ENCODE measurements at regions not wholly inside any gene's neighbourhood (a gene's known extent, or its start where the extent isn't known, plus 50 kb on each side); places are given as distances from the start of the nearest gene placed in this dataset.

DNA sequence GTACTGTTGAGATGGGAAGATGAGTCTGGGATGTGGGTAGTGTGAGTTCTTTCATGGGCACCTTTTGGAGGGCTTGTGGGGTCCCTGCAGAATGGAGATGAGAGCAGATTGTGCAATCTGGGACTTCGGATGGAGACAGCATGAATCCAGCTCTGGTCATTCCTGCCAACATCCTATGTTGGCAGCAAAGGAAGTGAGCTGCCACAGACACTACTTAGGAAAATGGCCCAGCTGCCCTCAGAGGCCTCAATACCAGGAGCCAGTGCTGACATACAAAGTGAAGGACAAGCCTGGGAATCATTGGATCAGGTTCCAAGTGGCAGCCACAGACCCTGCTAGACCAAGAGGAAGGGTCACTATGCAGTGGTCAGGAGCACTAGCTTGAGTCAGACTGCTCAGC, 402.8 kb downstream of the CDK5RAP2 start:
- no peaks in the 10 kb centered on the region for H3K4me1 ChIP-seq (ENCODE audit: insufficient read depth, low read length, severe bottlenecking)
- no peak for TF ChIP-seq CTCF (IDR thresholded peaks at IDR 0.05; ENCODE audit: low read length)
- no peak for TF ChIP-seq EZH2 (IDR thresholded peaks at IDR 0.05; ENCODE audit: borderline replicate concordance, low read length)
- no peaks in the 10 kb centered on the region for H3K36me3 ChIP-seq (ENCODE audit: insufficient read depth, low read length)
- H3K79me2 ChIP-seq (ENCODE audit: insufficient read depth, low read length) = no peaks in the 10 kb centered on the region
- no peaks in the 10 kb centered on the region for H4K20me1 ChIP-seq (ENCODE audit: insufficient read depth, low read length)
- H3K9ac ChIP-seq (ENCODE audit: low read length) = no peak overlapping the region
- no peaks in the 10 kb centered on the region for H3K9me3 ChIP-seq (ENCODE audit: low read length)
- H3K4me3 ChIP-seq (ENCODE audit: low read depth, low read length, poor library complexity, severe bottlenecking) = no peak overlapping the region
- no peaks in the 10 kb centered on the region for H3K9me2 ChIP-seq (ENCODE audit: low read depth, low read length)
- H3K27me3 ChIP-seq (ENCODE audit: insufficient read depth, low read length) = no peaks in the 10 kb centered on the region
- no peaks in the 10 kb centered on the region for H3F3A ChIP-seq (ENCODE audit: insufficient read depth, low read length)
- no peak overlapping the region for H2AFZ ChIP-seq (ENCODE audit: low read length)
- no peak overlapping the region for H3K4me2 ChIP-seq (ENCODE audit: low read length)
- no peak overlapping the region for H3K27ac ChIP-seq (ENCODE audit: low read depth, low read length, poor library complexity, severe bottlenecking)

GRCh38 chr9:120175031-120175430, 404.9 kb downstream of the CDK5RAP2 start:
- no peaks in the 10 kb centered on the region for H3K27me3 ChIP-seq (ENCODE audit: insufficient read depth, low read length)
- no peak overlapping the region for H3K4me2 ChIP-seq (ENCODE audit: low read length)
- no peaks in the 10 kb centered on the region for H3K9me2 ChIP-seq (ENCODE audit: low read depth, low read length)

DNA sequence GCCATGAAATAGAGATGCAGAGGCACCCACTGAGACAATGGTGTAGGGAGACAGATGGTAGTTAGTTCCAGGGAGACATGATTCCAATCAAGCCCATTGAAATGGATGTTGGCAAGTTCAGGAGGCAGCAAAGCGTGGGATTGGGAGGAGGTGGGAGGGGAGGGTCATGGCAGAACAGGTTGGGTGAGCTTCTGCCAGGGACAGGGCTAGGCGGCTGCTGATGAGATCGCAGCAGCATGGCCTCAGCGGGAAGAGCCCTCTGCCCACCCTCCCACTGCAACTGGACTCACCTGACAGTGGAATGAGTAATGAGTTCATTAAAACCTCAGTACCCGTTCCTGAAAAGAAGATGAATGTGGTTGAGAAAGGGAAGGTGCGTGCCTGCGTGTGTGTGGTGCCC, 418.2 kb downstream of the CDK5RAP2 start:
- no peak overlapping the region for H3K9ac ChIP-seq (ENCODE audit: low read length)
- no peaks in the 10 kb centered on the region for H3K36me3 ChIP-seq (ENCODE audit: insufficient read depth, low read length)
- H3K4me1 ChIP-seq (ENCODE audit: insufficient read depth, low read length, severe bottlenecking) = no peaks in the 10 kb centered on the region
- no peak overlapping the region for H3K4me2 ChIP-seq (ENCODE audit: low read length)
- no peaks in the 10 kb centered on the region for H3K9me2 ChIP-seq (ENCODE audit: low read depth, low read length)
- H4K20me1 ChIP-seq (ENCODE audit: insufficient read depth, low read length) = no peaks in the 10 kb centered on the region
- no peaks in the 10 kb centered on the region for H3K27me3 ChIP-seq (ENCODE audit: insufficient read depth, low read length)
- no peak for TF ChIP-seq EZH2 (IDR thresholded peaks at IDR 0.05; ENCODE audit: borderline replicate concordance, low read length)
- no peak for TF ChIP-seq CTCF (IDR thresholded peaks at IDR 0.05; ENCODE audit: low read length)
- no peak overlapping the region for H3K27ac ChIP-seq (ENCODE audit: low read depth, low read length, poor library complexity, severe bottlenecking)
- no peaks in the 10 kb centered on the region for H3K79me2 ChIP-seq (ENCODE audit: insufficient read depth, low read length)
- no peaks in the 10 kb centered on the region for H3F3A ChIP-seq (ENCODE audit: insufficient read depth, low read length)
- no peak overlapping the region for H3K4me3 ChIP-seq (ENCODE audit: low read depth, low read length, poor library complexity, severe bottlenecking)
- H2AFZ ChIP-seq (ENCODE audit: low read length) = no peak overlapping the region
- H3K9me3 ChIP-seq (ENCODE audit: low read length) = no peaks in the 10 kb centered on the region

More at GRCh38 chr9:120175031-120175430, 404.9 kb downstream of the CDK5RAP2 start:
- H3K4me3 ChIP-seq (ENCODE audit: low read depth, low read length, poor library complexity, severe bottlenecking) = no peak overlapping the region
- H3K36me3 ChIP-seq (ENCODE audit: insufficient read depth, low read length) = no peaks in the 10 kb centered on the region
- no peak overlapping the region for H3K27ac ChIP-seq (ENCODE audit: low read depth, low read length, poor library complexity, severe bottlenecking)
- no peaks in the 10 kb centered on the region for H3K9me3 ChIP-seq (ENCODE audit: low read length)
- H3K9ac ChIP-seq (ENCODE audit: low read length) = no peak overlapping the region
- no peak overlapping the region for H2AFZ ChIP-seq (ENCODE audit: low read length)
- H4K20me1 ChIP-seq (ENCODE audit: insufficient read depth, low read length) = no peaks in the 10 kb centered on the region
- H3K4me1 ChIP-seq (ENCODE audit: insufficient read depth, low read length, severe bottlenecking) = no peaks in the 10 kb centered on the region
- H3K79me2 ChIP-seq (ENCODE audit: insufficient read depth, low read length) = no peaks in the 10 kb centered on the region
- H3F3A ChIP-seq (ENCODE audit: insufficient read depth, low read length) = no peaks in the 10 kb centered on the region
- TF ChIP-seq EZH2 (IDR thresholded peaks at IDR 0.05; ENCODE audit: borderline replicate concordance, low read length) (no peak), CTCF (IDR thresholded peaks at IDR 0.05; ENCODE audit: low read length) (no peak)

All from OCI-LY1 (cell line).